ENCODE measurements at regions not wholly inside any gene's neighbourhood (a gene's known extent, or its start where the extent isn't known, plus 50 kb on each side); places are given as distances from the start of the nearest gene placed in this dataset.

- Histone ChIP-seq H3K4me3 (no peak overlapping the region), H3K4me1 (ENCODE audit: control insufficient read depth in 5 of 5, insufficient read depth in 5 of 5, low read length in 5 of 5) (peaks cover 2 to 10% (median 8%) of the 10 kb centered on the region in 5 donors), H3K27ac (ENCODE audit: low read depth in 1 of 2, low read length in 1 of 2) (no peak overlapping the region), H3K9me3 (ENCODE audit: control insufficient read depth in 4 of 4, insufficient read depth in 3 of 4, low read length in 3 of 4) (peaks cover 0 to 2% (median 0%) of the 10 kb centered on the region in 4 donors), H3K27me3 (ENCODE audit: control insufficient read depth in 3 of 3, insufficient read depth in 3 of 3, low read length in 2 of 3) (no peaks in the 10 kb centered on the region), H3K9ac (ENCODE audit: insufficient read depth in 1 of 2, low read length in 2 of 2) (no peak overlapping the region), H3K36me3 (ENCODE audit: control insufficient read depth in 4 of 4, insufficient read depth in 4 of 4, low read length in 4 of 4) (no peaks in the 10 kb centered on the region)
- 43 to 53% methylated on average over 7 of the region's 7 CpGs for WGBS, 2 donors
- peak; percentile 68 for ATAC-seq (ENCODE audit: insufficient read depth, low FRiP score)
- peak; percentile 22 to 66 (median 47) for DNase-seq
- no peak for TF ChIP-seq CTCF (IDR thresholded peaks at IDR 0.05; ENCODE audit: control extremely low read depth, extremely low read depth)
Observed at GRCh38 chr2:190791347-190791975, 89.2 kb upstream of the GLS start.

- Histone ChIP-seq H3K9ac (ENCODE audit: insufficient read depth in 1 of 2, low read length in 2 of 2) (no peak overlapping the region), H3K4me3 (no peak overlapping the region), H3K4me1 (ENCODE audit: control insufficient read depth in 5 of 5, insufficient read depth in 5 of 5, low read length in 5 of 5) (peaks cover 2 to 10% (median 7%) of the 10 kb centered on the region in 5 donors), H3K36me3 (ENCODE audit: control insufficient read depth in 4 of 4, insufficient read depth in 4 of 4, low read length in 4 of 4) (no peaks in the 10 kb centered on the region), H3K9me3 (ENCODE audit: control insufficient read depth in 4 of 4, insufficient read depth in 3 of 4, low read length in 3 of 4) (peaks cover 0 to 2% (median 0%) of the 10 kb centered on the region in 4 donors), H3K27me3 (ENCODE audit: control insufficient read depth in 3 of 3, insufficient read depth in 3 of 3, low read length in 2 of 3) (no peaks in the 10 kb centered on the region), H3K27ac (ENCODE audit: low read depth in 1 of 2, low read length in 1 of 2) (no peak overlapping the region)
- WGBS, 2 donors: 49 to 59% methylated on average over 1 of the region's 1 CpG
- TF ChIP-seq CTCF (IDR thresholded peaks at IDR 0.05; ENCODE audit: control extremely low read depth, extremely low read depth): no peak
- DNase-seq (peak in 2 of 3 donors; percentile 22 to 30), ATAC-seq (ENCODE audit: insufficient read depth, low FRiP score) (no peak)
Observed at GRCh38 chr2:190791976-190792575, 88.5 kb upstream of the GLS start.

GRCh38 chr2:190792956-190793888, 87.4 kb upstream of the GLS start:
- no peak for ATAC-seq (ENCODE audit: insufficient read depth, low FRiP score)
- TF ChIP-seq CTCF (IDR thresholded peaks at IDR 0.05; ENCODE audit: control extremely low read depth, extremely low read depth): no peak

More at GRCh38 chr2:190792956-190793888, 87.4 kb upstream of the GLS start:
- Histone ChIP-seq H3K4me3 (no peak overlapping the region), H3K4me1 (ENCODE audit: control insufficient read depth in 5 of 5, insufficient read depth in 5 of 5, low read length in 5 of 5) (peaks cover 2 to 10% (median 7%) of the 10 kb centered on the region in 5 donors), H3K9me3 (ENCODE audit: control insufficient read depth in 4 of 4, insufficient read depth in 3 of 4, low read length in 3 of 4) (peaks cover 0 to 2% (median 0%) of the 10 kb centered on the region in 4 donors), H3K36me3 (ENCODE audit: control insufficient read depth in 4 of 4, insufficient read depth in 4 of 4, low read length in 4 of 4) (no peaks in the 10 kb centered on the region), H3K9ac (ENCODE audit: insufficient read depth in 1 of 2, low read length in 2 of 2) (no peak overlapping the region), H3K27ac (ENCODE audit: low read depth in 1 of 2, low read length in 1 of 2) (no peak overlapping the region), H3K27me3 (ENCODE audit: control insufficient read depth in 3 of 3, insufficient read depth in 3 of 3, low read length in 2 of 3) (no peaks in the 10 kb centered on the region)
- WGBS, 2 donors: 89 to 91% methylated on average over 9 of the region's 9 CpGs
- no peak for DNase-seq

All from lung (tissue), 11 donors.